Stimulated activated naive CD8-positive, alpha-beta T cell treated with anti-CD3 and anti-CD28 coated beads, Interleukin-15, amount 100 ng/mL, for 72 hours (primary cell): ENCODE measurements at regions not wholly inside any gene's neighbourhood (a gene's known extent, or its start where the extent isn't known, plus 50 kb on each side); places are given as distances from the start of the nearest gene placed in this dataset.

Source experiments
- ATAC-seq: fragments of 150-1000 bp; cut with Tn5 transposase; 2 replicates; pipeline ENCODE4 v1.10.0; 2021; ENCODE audit warnings: mild to moderate bottlenecking, moderate library complexity
- DNase-seq, 2 donors: peaks; one replicate each; pipeline ENCODE4 v3.0.0; 2021 to 2022
- H3K27ac Mint-ChIP-seq, 2 donors: one replicate each; pipeline ENCODE4 v1.8.0; 2022; ENCODE audit warnings: mild to moderate bottlenecking in 2 of 2, mixed read lengths in 2 of 2, moderate library complexity in 2 of 2
- H3K27me3 Mint-ChIP-seq: one replicate; pipeline ENCODE4 v1.8.0; 2022; ENCODE audit warnings: mixed read lengths
- H3K4me1 Mint-ChIP-seq: one replicate; pipeline ENCODE4 v1.8.0; 2022; ENCODE audit warnings: mild to moderate bottlenecking, mixed read lengths
- H3K4me3 Mint-ChIP-seq, 2 donors: one replicate each; pipeline ENCODE4 v1.8.0; 2022; ENCODE audit warnings: mild to moderate bottlenecking in 2 of 2, mixed read lengths in 2 of 2, moderate library complexity in 1 of 2
- H3K9me3 Mint-ChIP-seq, 2 donors: one replicate each; pipeline ENCODE4 v1.8.0; 2022; ENCODE audit warnings: mixed read lengths in 2 of 2

- Mint-ChIP-seq H3K9me3 (no peaks in the 10 kb centered on the region), H3K27ac (no peak overlapping the region), H3K27me3 (no peaks in the 10 kb centered on the region), H3K4me1 (no peaks in the 10 kb centered on the region), H3K4me3 (no peak overlapping the region)
- no peak for DNase-seq
- ATAC-seq: no peak
These were observed 73.7 kb upstream of the PCDH9 start for GRCh38 chr13:67303661-67304333.

GRCh38 chr13:67299751-67300150, 69.6 kb upstream of the PCDH9 start:
- ATAC-seq (no peak), DNase-seq (no peak)
- H3K4me1 Mint-ChIP-seq: no peaks in the 10 kb centered on the region
- no peaks in the 10 kb centered on the region for H3K27me3 Mint-ChIP-seq
- peaks cover 0 to 5% of the 10 kb centered on the region in 2 donors for H3K9me3 Mint-ChIP-seq
- no peak overlapping the region for H3K27ac Mint-ChIP-seq
- no peak overlapping the region for H3K4me3 Mint-ChIP-seq

GRCh38 chr13:67299072-67299635, 69.0 kb upstream of the PCDH9 start:
- no peak overlapping the region for H3K27ac Mint-ChIP-seq
- DNase-seq: no peak
- H3K9me3 Mint-ChIP-seq: peaks cover 0 to 5% of the 10 kb centered on the region in 2 donors
- no peaks in the 10 kb centered on the region for H3K27me3 Mint-ChIP-seq
- H3K4me3 Mint-ChIP-seq: no peak overlapping the region
- H3K4me1 Mint-ChIP-seq: no peaks in the 10 kb centered on the region
- no peak for ATAC-seq

- Mint-ChIP-seq H3K4me3 (no peak overlapping the region), H3K9me3 (peaks cover 0 to 5% of the 10 kb centered on the region in 2 donors), H3K27me3 (no peaks in the 10 kb centered on the region), H3K4me1 (no peaks in the 10 kb centered on the region), H3K27ac (no peak overlapping the region)
- DNase-seq (no peak), ATAC-seq (no peak)
These were observed 68.2 kb upstream of the PCDH9 start for GRCh38 chr13:67298297-67298696.

- H3K27ac Mint-ChIP-seq: no peak overlapping the region
- DNase-seq (no peak), ATAC-seq (no peak)
- H3K4me1 Mint-ChIP-seq: no peaks in the 10 kb centered on the region
- H3K27me3 Mint-ChIP-seq: no peaks in the 10 kb centered on the region
- peaks cover 5 to 7% of the 10 kb centered on the region in 2 donors for H3K9me3 Mint-ChIP-seq
- H3K4me3 Mint-ChIP-seq: no peak overlapping the region
These were observed 66.4 kb upstream of the PCDH9 start for GRCh38 chr13:67296511-67296910.

GRCh38 chr13:67292886-67293285, 62.8 kb upstream of the PCDH9 start:
- DNase-seq: no peak
- Mint-ChIP-seq H3K27ac (no peak overlapping the region), H3K27me3 (no peaks in the 10 kb centered on the region), H3K9me3 (peaks cover 5 to 7% of the 10 kb centered on the region in 2 donors), H3K4me3 (no peak overlapping the region), H3K4me1 (no peaks in the 10 kb centered on the region)
- ATAC-seq: no peak

GRCh38 chr13:67285611-67286010, 55.5 kb upstream of the PCDH9 start:
- DNase-seq (no peak), ATAC-seq (no peak)
- Mint-ChIP-seq H3K4me3 (no peak overlapping the region), H3K9me3 (peaks cover 5% of the 10 kb centered on the region in 2 donors), H3K27ac (no peak overlapping the region), H3K27me3 (no peaks in the 10 kb centered on the region), H3K4me1 (no peaks in the 10 kb centered on the region)

GRCh38 chr13:67283637-67284036, 53.5 kb upstream of the PCDH9 start:
- Mint-ChIP-seq H3K27me3 (no peaks in the 10 kb centered on the region), H3K4me1 (no peaks in the 10 kb centered on the region), H3K27ac (no peak overlapping the region), H3K4me3 (no peak overlapping the region), H3K9me3 (peaks cover 5% of the 10 kb centered on the region in 2 donors)
- DNase-seq (no peak), ATAC-seq (no peak)

- Mint-ChIP-seq H3K4me1 (no peaks in the 10 kb centered on the region), H3K9me3 (peaks cover 5% of the 10 kb centered on the region in 2 donors), H3K27me3 (no peaks in the 10 kb centered on the region), H3K27ac (no peak overlapping the region), H3K4me3 (no peak overlapping the region)
- ATAC-seq: no peak
- no peak for DNase-seq
These were observed 51.3 kb upstream of the PCDH9 start for GRCh38 chr13:67281466-67281865.
